Non-pigmented ciliary epithelial cell (primary cell): ENCODE measurements at regions not wholly inside any gene's neighbourhood (a gene's known extent, or its start where the extent isn't known, plus 50 kb on each side); places are given as distances from the start of the nearest gene placed in this dataset.

Experiments
- DNase-seq: peaks from one replicate; pipeline ENCODE4 v3.0.0-alpha.2; 2010; ENCODE audit warnings: low read depth

- no peak for DNase-seq
These were observed 209.6 kb downstream of the FSCB start for GRCh38 chr14:44297437-44297836.

GRCh38 chr14:44291366-44291915 is 215.6 kb downstream of the FSCB start:
- no peak for DNase-seq

- no peak for DNase-seq
These were observed 219.2 kb downstream of the FSCB start for GRCh38 chr14:44287858-44288257.

GRCh38 chr14:44286201-44286600 is 220.9 kb downstream of the FSCB start:
- no peak for DNase-seq

DNA sequence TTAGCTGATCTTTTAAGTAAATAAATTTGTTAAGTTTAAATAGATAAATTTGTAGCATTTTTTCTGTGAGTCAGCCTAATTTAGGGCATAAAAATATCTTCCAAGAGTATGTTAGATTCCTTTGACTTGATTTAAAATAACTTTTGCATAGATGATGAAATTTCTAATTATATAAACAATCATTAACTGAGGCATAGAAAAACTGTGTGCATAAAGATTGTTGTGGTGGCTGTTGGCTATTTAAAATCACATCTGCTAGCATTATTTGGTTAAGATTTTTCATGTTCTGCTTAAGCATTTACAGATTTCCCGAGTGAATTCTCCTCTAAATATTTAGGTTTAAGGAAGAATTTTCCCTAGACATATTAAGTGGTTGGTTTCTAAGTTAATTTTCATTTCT is 223.2 kb downstream of the FSCB start:
- DNase-seq: no peak

GRCh38 chr14:44279357-44279756 is 227.7 kb downstream of the FSCB start:
- DNase-seq: no peak

DNA sequence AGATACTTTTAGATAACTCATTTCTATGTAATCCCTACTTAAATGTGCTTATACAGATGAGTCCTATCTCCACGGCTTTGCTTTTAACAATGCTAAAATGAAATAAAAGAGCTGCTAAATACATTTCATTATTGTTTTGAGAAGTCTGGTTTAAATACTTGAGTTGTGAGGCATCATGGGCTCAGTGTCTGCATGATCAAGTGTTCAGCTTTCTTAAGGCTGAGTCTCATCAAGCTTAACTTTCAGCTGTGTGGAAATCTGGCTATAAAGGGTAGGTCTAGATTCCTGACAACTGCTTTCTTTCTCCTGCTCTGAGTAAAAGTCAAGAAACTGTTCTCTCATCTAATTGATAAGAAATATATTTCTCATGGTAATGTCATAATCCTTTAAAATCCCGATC is 235.4 kb downstream of the FSCB start:
- DNase-seq: no peak

DNA sequence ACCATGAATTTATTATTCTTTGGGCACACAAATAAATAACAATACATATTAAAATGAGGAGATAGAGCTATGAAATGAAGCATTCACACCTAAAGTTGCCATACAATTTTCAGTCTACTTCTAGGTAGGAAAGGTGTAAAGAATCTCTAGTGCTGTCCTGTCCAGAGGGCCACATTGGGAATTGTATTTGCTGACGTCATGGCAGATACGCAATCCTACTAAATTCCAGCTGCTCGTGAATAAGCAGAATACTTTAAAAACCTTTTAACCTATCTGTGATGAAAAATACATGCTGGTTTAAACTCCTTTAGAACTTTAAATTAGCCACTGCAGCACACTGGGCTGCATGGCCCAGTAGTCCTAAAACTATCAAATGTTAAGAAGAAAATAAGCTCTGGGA is 236.1 kb downstream of the FSCB start:
- DNase-seq: no peak

- no peak for DNase-seq
These were observed 241.8 kb downstream of the FSCB start for GRCh38 chr14:44265246-44265645.

GRCh38 chr14:44215660-44216059 is 291.4 kb downstream of the FSCB start:
- no peak for DNase-seq

DNA sequence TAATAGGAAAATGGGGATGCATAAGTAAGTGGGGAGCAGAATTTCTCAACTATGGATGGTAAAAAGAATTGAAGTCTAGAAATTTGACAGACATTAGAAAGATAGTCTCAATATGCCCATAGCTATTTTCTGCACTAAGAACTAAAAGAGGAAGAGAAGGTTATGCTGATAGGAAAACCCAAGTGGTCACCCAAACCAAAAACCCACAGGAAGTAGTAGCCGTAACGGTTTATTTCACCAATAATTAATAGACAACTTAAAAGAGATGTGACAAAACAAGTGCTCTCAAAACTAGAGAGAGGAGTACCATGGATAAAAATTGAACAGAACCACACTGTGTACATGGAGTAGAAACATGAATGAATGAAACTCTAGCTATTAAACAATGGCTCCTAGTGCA is 295.4 kb downstream of the FSCB start:
- no peak for DNase-seq

DNA sequence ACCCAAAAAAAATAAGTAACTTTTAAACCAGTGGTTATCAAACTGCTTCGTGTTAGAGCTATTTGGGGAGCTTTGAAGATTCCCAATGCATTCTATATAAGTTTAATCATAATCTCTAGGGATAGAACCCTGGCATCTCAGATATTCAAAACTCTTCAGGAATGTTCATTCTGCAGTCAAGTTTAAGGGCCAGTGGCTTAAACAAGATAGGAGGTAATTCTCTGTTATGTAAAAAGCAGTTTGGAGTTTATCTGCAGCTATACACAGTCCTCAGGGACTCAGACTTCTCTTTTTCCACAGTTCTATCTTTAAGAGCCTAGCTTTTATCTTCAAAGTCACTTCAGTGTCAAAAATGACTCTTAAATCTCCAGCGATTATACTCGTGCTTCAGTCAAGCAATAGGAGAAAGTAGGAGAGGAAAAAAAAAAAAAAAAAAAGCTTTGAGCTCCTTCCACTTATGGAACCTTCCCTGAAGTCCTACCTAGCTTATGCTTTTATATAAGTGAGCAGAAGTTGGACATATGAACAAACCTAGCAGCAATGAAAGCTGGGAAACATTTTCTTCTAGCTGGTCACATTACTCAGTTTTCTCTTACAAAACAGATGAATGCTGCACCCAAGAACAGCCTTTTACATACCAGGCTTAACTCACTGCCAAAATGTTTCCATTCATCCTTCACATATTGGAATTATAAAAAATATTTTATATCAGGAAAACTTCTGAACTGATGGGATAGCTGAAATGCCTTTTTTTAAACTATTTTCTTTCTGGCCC is 302.8 kb downstream of the FSCB start:
- DNase-seq: peak; percentile 0

GRCh38 chr14:44180975-44181374 is 326.1 kb downstream of the FSCB start:
- DNase-seq: no peak

DNA sequence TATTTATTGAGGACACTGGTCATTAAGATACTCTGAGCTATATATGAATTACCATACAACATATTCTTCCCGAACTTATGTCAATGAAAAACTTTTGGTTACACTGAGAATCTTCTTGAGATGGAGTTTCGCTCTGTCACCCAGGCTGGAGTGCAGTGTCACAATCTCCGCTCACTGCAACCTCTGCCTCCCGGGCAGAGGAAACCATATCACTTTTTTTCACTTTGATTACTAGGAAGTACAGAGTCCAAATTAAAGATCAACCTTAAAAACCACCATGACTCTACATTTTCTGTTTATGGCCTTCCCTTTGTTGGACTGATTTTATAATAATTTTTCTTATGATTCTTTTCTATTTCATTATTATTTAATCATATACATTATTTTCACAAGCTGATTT is 336.5 kb downstream of the FSCB start:
- DNase-seq: no peak

- no peak for DNase-seq
These were observed 337.0 kb downstream of the FSCB start for GRCh38 chr14:44170101-44170500.

GRCh38 chr14:44168566-44168965 is 338.5 kb downstream of the FSCB start:
- no peak for DNase-seq

GRCh38 chr14:44166611-44167010 is 340.5 kb downstream of the FSCB start:
- no peak for DNase-seq

DNA sequence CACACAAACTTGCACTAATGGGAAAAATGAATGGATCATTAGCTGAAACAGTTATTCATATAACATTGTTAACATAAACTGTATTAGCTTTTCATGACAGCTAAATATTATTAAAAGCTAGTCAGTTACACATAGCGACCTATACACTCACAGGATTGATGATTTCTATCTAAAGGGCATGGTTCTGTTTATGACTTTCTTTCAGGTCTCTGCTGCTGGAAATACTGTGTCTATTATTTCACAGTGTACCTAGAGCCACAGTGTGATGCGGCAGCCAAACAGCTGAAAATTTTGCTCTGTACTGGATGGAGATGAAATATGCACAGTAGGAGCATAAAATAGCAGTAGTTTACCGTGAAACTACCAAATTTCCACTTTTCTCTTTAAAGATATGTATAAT is 341.1 kb downstream of the FSCB start:
- DNase-seq: no peak

DNA sequence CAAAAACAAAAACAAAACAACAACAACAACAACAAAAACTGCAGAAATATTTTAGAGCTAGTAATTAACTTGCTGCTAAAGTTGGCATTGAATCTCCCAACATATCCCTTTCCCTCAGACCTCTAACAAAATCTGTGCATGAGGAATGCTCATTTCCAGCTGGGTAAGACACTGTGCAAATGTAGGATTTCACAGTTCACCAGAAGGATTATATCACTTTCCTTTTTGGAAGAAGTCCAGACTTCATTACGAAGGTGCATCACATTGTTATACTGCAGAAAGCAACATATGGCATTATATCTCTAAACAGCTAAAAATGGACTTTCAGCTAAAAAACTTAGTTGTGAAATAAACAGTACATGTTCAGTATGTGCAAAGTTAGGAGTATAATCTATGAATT is 341.8 kb downstream of the FSCB start:
- DNase-seq: no peak

- no peak for DNase-seq
These were observed 343.1 kb downstream of the FSCB start for GRCh38 chr14:44163946-44164345.

- DNase-seq: no peak
These were observed 344.9 kb downstream of the FSCB start for GRCh38 chr14:44162197-44162596.

DNA sequence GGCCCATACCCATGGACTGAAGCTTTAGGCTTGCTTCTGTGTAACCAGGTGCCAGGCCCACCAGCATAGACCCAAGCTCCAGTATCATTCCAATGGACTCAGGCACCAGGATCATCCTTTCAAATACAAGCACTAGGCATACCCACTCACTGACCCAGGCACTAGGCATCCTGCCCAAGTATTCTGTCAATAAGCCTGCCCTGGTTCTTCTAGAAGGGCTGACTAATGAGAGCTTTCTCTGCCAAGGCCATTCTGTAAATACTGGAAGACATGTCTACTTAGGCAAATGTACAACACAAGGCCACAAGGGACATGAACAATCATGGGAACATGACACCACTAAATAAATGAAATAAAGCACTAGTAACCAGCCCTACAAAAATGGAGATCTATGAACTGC is 352.2 kb downstream of the FSCB start:
- no peak for DNase-seq

DNA sequence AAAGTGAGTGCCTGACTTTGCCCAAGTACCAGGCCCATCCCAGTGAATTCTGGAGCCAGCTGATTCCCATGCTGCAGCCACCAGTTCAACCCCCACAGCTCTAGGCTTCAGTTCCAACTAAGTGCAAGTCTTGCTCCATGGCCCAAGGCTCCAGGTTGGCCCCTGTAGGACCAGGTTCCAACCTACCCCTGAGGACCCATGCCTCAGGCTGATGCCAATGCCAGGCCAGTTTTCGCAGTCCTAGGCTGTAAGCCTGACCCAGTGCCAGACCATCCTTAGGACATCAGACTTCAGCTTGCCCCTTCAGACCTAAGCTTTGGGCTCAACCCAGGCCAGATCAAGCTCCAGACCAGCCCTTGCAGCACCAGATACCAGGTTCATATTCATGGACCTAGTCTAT is 352.6 kb downstream of the FSCB start:
- DNase-seq: no peak

- no peak for DNase-seq
These were observed 355.8 kb downstream of the FSCB start for GRCh38 chr14:44151130-44151820.
